Lung (tissue), 11 donors: ENCODE measurements at regions not wholly inside any gene's neighbourhood (a gene's known extent, or its start where the extent isn't known, plus 50 kb on each side); places are given as distances from the start of the nearest gene placed in this dataset.
A peak's percentile ranks its signal among the peaks of the same experiment; 100 is the strongest.

Experiments used
- ATAC-seq: fragments of 200-7000 bp; cut with Tn5 transposase; one replicate; pipeline ENCODE4 v1.9.1; 2020; ENCODE audit warnings: moderate number of reproducible peaks; ENCODE audit not compliant: insufficient read depth, low FRiP score
- DNase-seq, 3 donors: peaks; one replicate each; pipeline ENCODE4 v3.0.0-alpha.2; 2013 to 2017
- H3K27ac ChIP-seq, 2 donors: one replicate each; pipeline ENCODE4 v1.5.1; 2013; ENCODE audit warnings: mild to moderate bottlenecking in 2 of 2, moderate library complexity in 2 of 2, control low read depth in 1 of 2, inconsistent platforms in 1 of 2, low read depth in 1 of 2, low read length in 1 of 2
- H3K27me3 ChIP-seq, 3 donors: one replicate each; pipeline ENCODE4 v1.5.1; 2013; ENCODE audit warnings: low read length in 2 of 3; ENCODE audit not compliant: control insufficient read depth in 3 of 3, insufficient read depth in 3 of 3
- H3K36me3 ChIP-seq, 4 donors: one replicate each; pipeline ENCODE4 v1.5.1; 2013; ENCODE audit warnings: low read length in 4 of 4, mild to moderate bottlenecking in 1 of 4, moderate library complexity in 1 of 4; ENCODE audit not compliant: control insufficient read depth in 4 of 4, insufficient read depth in 4 of 4
- H3K4me1 ChIP-seq, 5 donors: one replicate each; pipeline ENCODE4 v1.5.1; 2013; ENCODE audit warnings: low read length in 5 of 5, mild to moderate bottlenecking in 2 of 5, moderate library complexity in 1 of 5; ENCODE audit not compliant: control insufficient read depth in 5 of 5, insufficient read depth in 5 of 5
- H3K4me3 ChIP-seq: one replicate; pipeline ENCODE4 v1.5.1; 2013; ENCODE audit warnings: mild to moderate bottlenecking, control low read depth, moderate library complexity
- H3K9ac ChIP-seq, 2 donors: one replicate each; pipeline ENCODE4 v1.5.1; 2013; ENCODE audit warnings: low read length in 2 of 2, control low read depth in 1 of 2; ENCODE audit not compliant: insufficient read depth in 1 of 2
- H3K9me3 ChIP-seq, 4 donors: one replicate each; pipeline ENCODE4 v1.5.1; 2013; ENCODE audit warnings: low read length in 3 of 4, mild to moderate bottlenecking in 1 of 4, moderate library complexity in 1 of 4; ENCODE audit not compliant: control insufficient read depth in 4 of 4, insufficient read depth in 3 of 4
- WGBS, 2 donors: extraction: QIAGEN DNeasy Blood & Tissue Kit; methylation state at CpG; one replicate each; pipeline ENCODE4 v1.1.7; 2013; 5-methylcytosine and 5-hydroxymethylcytosine counted together
- TF ChIP-seq, protein P1 (sequence below): IDR thresholded peaks from 2 replicates; pipeline ENCODE4 v1.5.1; 2012; ENCODE audit warnings: mild to moderate bottlenecking; ENCODE audit errors: control extremely low read depth, extremely low read depth
- donor health status: control.
- donor health status: control.
- donor health status: Bipolar disorder and iron deficiency.
- donor health status: healthy.
- donor health status: DM: yes; HTN: yes; CAD: no.

DNA sequence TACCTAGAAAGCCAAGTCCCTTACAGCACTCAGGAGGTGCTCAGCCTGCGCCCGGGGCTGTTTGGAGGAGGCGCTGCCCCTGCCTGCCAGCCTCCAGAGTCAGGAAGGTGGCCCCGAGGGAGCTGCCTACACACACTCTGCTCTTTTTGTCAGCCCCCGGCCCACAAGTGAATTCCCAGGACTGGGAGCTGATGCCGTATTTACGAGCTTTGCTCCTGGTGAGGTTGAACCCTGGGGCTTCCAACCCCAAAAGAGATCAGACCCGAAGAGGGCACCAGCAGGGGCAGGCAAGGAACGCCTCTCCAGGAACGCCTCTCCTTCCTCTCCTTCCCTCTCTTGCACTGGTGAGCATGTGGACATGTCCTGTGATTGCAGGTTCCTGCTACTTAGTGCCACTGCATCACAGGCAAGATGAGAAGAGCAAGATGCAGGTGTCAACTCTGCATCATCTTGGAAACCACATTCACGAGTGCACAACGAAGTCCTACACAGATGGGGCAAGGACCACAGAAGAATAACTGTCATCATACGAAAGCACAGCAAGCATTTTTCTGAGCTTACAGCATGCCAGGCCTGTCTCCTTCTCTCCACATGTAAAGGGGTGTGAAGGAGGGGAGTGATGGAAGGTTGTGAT is 126.7 kb downstream of the NDUFA10 start:
- Histone ChIP-seq H3K9me3 (peaks cover 0 to 1% (median 0%) of the 10 kb centered on the region in 4 donors), H3K36me3 (no peaks in the 10 kb centered on the region), H3K4me3 (no peak overlapping the region), H3K27ac (no peak overlapping the region), H3K27me3 (peaks cover 0 to 5% (median 0%) of the 10 kb centered on the region in 3 donors), H3K4me1 (peaks cover 0 to 22% (median 4%) of the 10 kb centered on the region in 5 donors), H3K9ac (no peak overlapping the region)
- 92 to 95% methylated on average over 13 of the region's 13 CpGs for WGBS, 2 donors
- ATAC-seq, result no peak
- DNase-seq, result no peak
- TF ChIP-seq, protein P1, sequence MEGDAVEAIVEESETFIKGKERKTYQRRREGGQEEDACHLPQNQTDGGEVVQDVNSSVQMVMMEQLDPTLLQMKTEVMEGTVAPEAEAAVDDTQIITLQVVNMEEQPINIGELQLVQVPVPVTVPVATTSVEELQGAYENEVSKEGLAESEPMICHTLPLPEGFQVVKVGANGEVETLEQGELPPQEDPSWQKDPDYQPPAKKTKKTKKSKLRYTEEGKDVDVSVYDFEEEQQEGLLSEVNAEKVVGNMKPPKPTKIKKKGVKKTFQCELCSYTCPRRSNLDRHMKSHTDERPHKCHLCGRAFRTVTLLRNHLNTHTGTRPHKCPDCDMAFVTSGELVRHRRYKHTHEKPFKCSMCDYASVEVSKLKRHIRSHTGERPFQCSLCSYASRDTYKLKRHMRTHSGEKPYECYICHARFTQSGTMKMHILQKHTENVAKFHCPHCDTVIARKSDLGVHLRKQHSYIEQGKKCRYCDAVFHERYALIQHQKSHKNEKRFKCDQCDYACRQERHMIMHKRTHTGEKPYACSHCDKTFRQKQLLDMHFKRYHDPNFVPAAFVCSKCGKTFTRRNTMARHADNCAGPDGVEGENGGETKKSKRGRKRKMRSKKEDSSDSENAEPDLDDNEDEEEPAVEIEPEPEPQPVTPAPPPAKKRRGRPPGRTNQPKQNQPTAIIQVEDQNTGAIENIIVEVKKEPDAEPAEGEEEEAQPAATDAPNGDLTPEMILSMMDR, result no peak

DNA sequence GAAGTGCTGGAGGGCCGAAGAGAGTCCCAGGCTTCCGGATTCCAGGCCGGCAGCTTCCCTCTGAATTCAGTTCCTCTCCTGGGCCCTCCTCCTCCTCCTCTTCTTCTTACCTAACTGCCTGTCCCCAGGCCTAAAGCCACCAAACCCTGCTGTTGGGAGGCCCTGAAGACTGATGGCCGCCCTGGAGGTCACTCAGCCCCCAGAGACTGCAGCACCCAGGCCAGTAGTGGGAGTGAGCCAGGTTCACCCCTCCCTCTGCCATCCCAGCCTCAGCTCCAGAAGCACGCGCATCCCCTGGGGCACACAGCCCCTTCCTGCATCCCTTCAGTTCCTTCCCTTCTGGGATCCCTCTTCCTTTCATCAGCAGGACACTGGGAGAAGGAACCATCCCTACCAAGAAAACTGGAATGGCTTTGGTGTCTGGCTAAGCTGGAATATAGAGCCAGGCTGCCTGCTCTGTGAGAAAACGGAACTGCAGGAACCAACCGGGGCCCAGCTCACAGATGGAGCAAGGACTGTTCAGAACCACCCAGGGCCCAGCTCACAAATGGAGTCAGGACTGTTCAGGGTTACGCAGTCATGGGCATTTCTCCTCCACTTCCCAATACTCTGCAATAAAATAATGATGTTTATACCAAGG is 127.4 kb downstream of the NDUFA10 start:
- Histone ChIP-seq H3K27me3 (peaks cover 0 to 6% (median 0%) of the 10 kb centered on the region in 3 donors), H3K4me1 (peaks cover 0 to 18% (median 4%) of the 10 kb centered on the region in 5 donors), H3K9me3 (peaks cover 0 to 1% (median 0%) of the 10 kb centered on the region in 4 donors), H3K4me3 (no peak overlapping the region), H3K36me3 (no peaks in the 10 kb centered on the region), H3K27ac (no peak overlapping the region), H3K9ac (no peak overlapping the region)
- WGBS, 2 donors, result 94% methylated on average over 9 of the region's 9 CpGs
- TF ChIP-seq, protein P1, result no peak
- no peak for ATAC-seq
- no peak for DNase-seq

DNA sequence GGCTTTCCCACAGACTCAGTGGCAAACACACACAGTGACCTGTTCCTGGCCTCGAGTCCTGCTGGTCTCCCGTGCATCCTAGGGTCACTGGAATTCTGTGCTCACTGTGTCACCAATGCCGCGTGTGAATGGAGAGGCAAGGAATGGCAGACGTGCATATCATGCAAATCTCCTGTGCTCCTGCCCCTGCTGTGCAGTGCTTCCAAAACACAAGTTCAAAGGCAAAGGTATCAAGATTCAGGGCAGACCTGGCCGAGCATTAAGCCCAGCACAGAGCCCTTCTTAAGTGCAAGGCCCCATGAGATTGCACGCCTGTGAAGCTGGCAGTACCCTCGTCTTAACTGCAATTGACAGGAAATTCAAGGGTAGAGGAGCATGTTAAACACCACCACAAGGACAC is 129.1 kb downstream of the NDUFA10 start:
- Histone ChIP-seq H3K9ac (no peak overlapping the region), H3K9me3 (peaks cover 0 to 1% (median 0%) of the 10 kb centered on the region in 4 donors), H3K4me1 (peaks cover 0 to 16% (median 4%) of the 10 kb centered on the region in 5 donors), H3K27ac (peak overlapping the region in 1 of 2 donors; percentile 9), H3K27me3 (peaks cover 0 to 6% (median 0%) of the 10 kb centered on the region in 3 donors), H3K4me3 (no peak overlapping the region), H3K36me3 (no peaks in the 10 kb centered on the region)
- 78 to 84% methylated on average over 8 of the region's 8 CpGs for WGBS, 2 donors
- no peak for DNase-seq
- TF ChIP-seq, protein P1, result no peak
- no peak for ATAC-seq
